ENCODE measurements at regions not wholly inside any gene's neighbourhood (a gene's known extent, or its start where the extent isn't known, plus 50 kb on each side); places are given as distances from the start of the nearest gene placed in this dataset.

- H3K27me3 ChIP-seq (ENCODE audit: control insufficient read depth, insufficient read depth, low read length) = no peaks in the 10 kb centered on the region
- H3K27ac ChIP-seq (ENCODE audit: low read length) = no peak overlapping the region
- DNase-seq (ENCODE audit: low read depth, low spot score) = no peak
- intact Hi-C loops (cut with micrococcal nuclease; ENCODE audit: unreplicated experiment) (no loop called here), in situ Hi-C loops (cut with HindIII; ENCODE audit: low pct_unique_long_range_greater_than_20kb, low sequenced_read_pairs) (no loop called here)
- ATAC-seq = no peak
- no peaks in the 10 kb centered on the region for H3K4me1 ChIP-seq (ENCODE audit: control insufficient read depth, insufficient read depth, low read length)
- TF ChIP-seq REST (IDR thresholded peaks at IDR 0.05; ENCODE audit: insufficient read depth in 1 of 2, low read depth in 2 of 2, low read length in 1 of 2) = no peak
- TF ChIP-seq, protein P1, sequence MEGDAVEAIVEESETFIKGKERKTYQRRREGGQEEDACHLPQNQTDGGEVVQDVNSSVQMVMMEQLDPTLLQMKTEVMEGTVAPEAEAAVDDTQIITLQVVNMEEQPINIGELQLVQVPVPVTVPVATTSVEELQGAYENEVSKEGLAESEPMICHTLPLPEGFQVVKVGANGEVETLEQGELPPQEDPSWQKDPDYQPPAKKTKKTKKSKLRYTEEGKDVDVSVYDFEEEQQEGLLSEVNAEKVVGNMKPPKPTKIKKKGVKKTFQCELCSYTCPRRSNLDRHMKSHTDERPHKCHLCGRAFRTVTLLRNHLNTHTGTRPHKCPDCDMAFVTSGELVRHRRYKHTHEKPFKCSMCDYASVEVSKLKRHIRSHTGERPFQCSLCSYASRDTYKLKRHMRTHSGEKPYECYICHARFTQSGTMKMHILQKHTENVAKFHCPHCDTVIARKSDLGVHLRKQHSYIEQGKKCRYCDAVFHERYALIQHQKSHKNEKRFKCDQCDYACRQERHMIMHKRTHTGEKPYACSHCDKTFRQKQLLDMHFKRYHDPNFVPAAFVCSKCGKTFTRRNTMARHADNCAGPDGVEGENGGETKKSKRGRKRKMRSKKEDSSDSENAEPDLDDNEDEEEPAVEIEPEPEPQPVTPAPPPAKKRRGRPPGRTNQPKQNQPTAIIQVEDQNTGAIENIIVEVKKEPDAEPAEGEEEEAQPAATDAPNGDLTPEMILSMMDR (IDR thresholded peaks at IDR 0.05) = no peak
- TF ChIP-seq POLR2AphosphoS5 (IDR thresholded peaks at IDR 0.05; ENCODE audit: low read depth, low read length) = no peak
- TF ChIP-seq TCF7L2 (IDR thresholded peaks at IDR 0.05; ENCODE audit: low read depth, low read length) = no peak
- no peak for TF ChIP-seq SIN3A (IDR thresholded peaks at IDR 0.05; ENCODE audit: borderline replicate concordance, insufficient read depth, low read depth, low read length)
- H3K9me3 ChIP-seq (ENCODE audit: control insufficient read depth, insufficient read depth, low read depth, low read length) = no peaks in the 10 kb centered on the region
- CTCF ChIA-PET = no interaction called here
- no peaks in the 10 kb centered on the region for H3K36me3 ChIP-seq (ENCODE audit: control insufficient read depth, insufficient read depth, low read length)
- POLR2A ChIA-PET = interaction anchor here (0.7 kb wide), 1 partner anchor 162 kb away, joined by 3 read pairs; no protein-coding TSS in a partner anchor
- BruUV-seq (replicated peaks) = no TSS peak
- no peak overlapping the region for H3K4me3 ChIP-seq (ENCODE audit: low read depth in 2 of 2, low read length in 2 of 2)
Observed at GRCh38 chr11:115682101-115682500, 177.9 kb upstream of the CADM1 start.

DNA sequence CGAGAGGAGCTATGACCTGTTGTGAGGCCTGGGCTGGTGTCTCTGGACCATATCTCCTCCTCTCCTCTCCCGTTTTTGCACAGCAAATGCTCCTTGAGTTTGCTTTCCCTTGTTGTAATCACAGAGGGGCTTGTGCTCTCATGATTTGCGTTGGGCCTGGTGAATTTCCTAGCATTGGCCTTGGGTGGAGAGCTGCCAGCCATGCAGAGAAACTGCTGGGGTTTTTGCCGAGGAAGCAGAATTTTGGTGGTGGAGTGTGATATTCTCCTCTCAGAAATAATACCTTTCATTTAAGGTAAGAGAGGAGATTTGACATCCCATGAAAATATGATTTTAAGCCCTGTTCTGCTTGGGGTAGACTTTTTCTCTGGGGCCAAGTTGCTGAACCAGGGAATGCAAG is 175.7 kb upstream of the CADM1 start:
- CTCF ChIA-PET = no interaction called here
- intact Hi-C loops (cut with micrococcal nuclease; ENCODE audit: unreplicated experiment) = loop anchor here (5.0 kb wide), 1 partner anchor 343 kb away; no protein-coding TSS in a partner anchor
- H3K9me3 ChIP-seq (ENCODE audit: control insufficient read depth, insufficient read depth, low read depth, low read length) = no peaks in the 10 kb centered on the region

More for the DNA sequence above, 175.7 kb upstream of the CADM1 start:
- Histone ChIP-seq H3K4me3 (ENCODE audit: low read depth in 2 of 2, low read length in 2 of 2) (no peak overlapping the region), H3K27me3 (ENCODE audit: control insufficient read depth, insufficient read depth, low read length) (no peaks in the 10 kb centered on the region), H3K36me3 (ENCODE audit: control insufficient read depth, insufficient read depth, low read length) (no peaks in the 10 kb centered on the region), H3K27ac (ENCODE audit: low read length) (no peak overlapping the region), H3K4me1 (ENCODE audit: control insufficient read depth, insufficient read depth, low read length) (no peaks in the 10 kb centered on the region)
- TF ChIP-seq, protein P1 (IDR thresholded peaks at IDR 0.05) = no peak
- TF ChIP-seq SIN3A (IDR thresholded peaks at IDR 0.05; ENCODE audit: borderline replicate concordance, insufficient read depth, low read depth, low read length) (no peak), POLR2AphosphoS5 (IDR thresholded peaks at IDR 0.05; ENCODE audit: low read depth, low read length) (no peak), TCF7L2 (IDR thresholded peaks at IDR 0.05; ENCODE audit: low read depth, low read length) (no peak), REST (IDR thresholded peaks at IDR 0.05; ENCODE audit: insufficient read depth in 1 of 2, low read depth in 2 of 2, low read length in 1 of 2) (no peak)
- BruUV-seq (replicated peaks) = no TSS peak
- in situ Hi-C loops (cut with HindIII; ENCODE audit: low pct_unique_long_range_greater_than_20kb, low sequenced_read_pairs) = no loop called here
- POLR2A ChIA-PET = no interaction called here
- DNase-seq (ENCODE audit: low read depth, low spot score) (no peak), ATAC-seq (no peak)
